Fibroblast of the aortic adventitia (primary cell): ENCODE measurements at regions not wholly inside any gene's neighbourhood (a gene's known extent, or its start where the extent isn't known, plus 50 kb on each side); places are given as distances from the start of the nearest gene placed in this dataset.
"Not testable (repeated sequence)": the region's sequence is repeated elsewhere in the genome, so short reads cannot be mapped to it uniquely, and the experiment has no call there.

Experiments used
- DNase-seq: peaks from one replicate; pipeline ENCODE4 v3.0.0-alpha.2; 2010; ENCODE audit warnings: low read depth
- H3K4me3 ChIP-seq: 2 replicates; pipeline ENCODE4 v1.5.1; 2011; ENCODE audit warnings: low read depth, mild to moderate bottlenecking, control low read depth, low read length, moderate library complexity
- TF ChIP-seq, protein P1 (sequence below): IDR thresholded peaks from 2 replicates; pipeline ENCODE4 v1.5.1; 2011; ENCODE audit warnings: mild to moderate bottlenecking, low read length, control low read depth, inconsistent platforms; ENCODE audit not compliant: insufficient read depth

- TF ChIP-seq, protein P1, sequence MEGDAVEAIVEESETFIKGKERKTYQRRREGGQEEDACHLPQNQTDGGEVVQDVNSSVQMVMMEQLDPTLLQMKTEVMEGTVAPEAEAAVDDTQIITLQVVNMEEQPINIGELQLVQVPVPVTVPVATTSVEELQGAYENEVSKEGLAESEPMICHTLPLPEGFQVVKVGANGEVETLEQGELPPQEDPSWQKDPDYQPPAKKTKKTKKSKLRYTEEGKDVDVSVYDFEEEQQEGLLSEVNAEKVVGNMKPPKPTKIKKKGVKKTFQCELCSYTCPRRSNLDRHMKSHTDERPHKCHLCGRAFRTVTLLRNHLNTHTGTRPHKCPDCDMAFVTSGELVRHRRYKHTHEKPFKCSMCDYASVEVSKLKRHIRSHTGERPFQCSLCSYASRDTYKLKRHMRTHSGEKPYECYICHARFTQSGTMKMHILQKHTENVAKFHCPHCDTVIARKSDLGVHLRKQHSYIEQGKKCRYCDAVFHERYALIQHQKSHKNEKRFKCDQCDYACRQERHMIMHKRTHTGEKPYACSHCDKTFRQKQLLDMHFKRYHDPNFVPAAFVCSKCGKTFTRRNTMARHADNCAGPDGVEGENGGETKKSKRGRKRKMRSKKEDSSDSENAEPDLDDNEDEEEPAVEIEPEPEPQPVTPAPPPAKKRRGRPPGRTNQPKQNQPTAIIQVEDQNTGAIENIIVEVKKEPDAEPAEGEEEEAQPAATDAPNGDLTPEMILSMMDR: no peak
- DNase-seq: no peak
Measured at GRCh38 chr5:99355881-99356280, 427.1 kb upstream of the CHD1 start.

DNA sequence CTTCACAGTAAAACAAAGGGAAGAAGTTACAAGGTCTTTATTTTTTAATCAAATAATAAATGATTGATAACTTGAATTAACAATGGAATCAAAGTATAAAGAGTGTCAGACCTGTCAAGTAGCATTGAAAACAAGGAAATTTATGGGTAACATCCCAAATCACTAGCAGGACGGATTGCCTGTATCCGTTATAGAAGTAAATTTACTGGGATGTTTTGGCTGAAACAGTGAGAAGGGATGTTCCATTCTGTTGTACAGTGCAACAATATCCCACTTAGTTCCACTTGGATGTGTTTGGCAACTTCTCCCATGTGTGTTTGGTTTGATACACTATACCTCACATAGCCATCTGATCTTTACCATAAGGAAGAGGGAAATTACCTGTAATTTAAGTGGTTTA is 421.0 kb upstream of the CHD1 start:
- no peak overlapping the region for H3K4me3 ChIP-seq
- no peak for DNase-seq
- TF ChIP-seq, protein P1: no peak

More at GRCh38 chr5:99355881-99356280, 427.1 kb upstream of the CHD1 start:
- H3K4me3 ChIP-seq: no peak overlapping the region

- TF ChIP-seq, protein P1: no peak
- no peak overlapping the region for H3K4me3 ChIP-seq
- no peak for DNase-seq
Measured at GRCh38 chr5:99348597-99348996, 419.8 kb upstream of the CHD1 start.

DNA sequence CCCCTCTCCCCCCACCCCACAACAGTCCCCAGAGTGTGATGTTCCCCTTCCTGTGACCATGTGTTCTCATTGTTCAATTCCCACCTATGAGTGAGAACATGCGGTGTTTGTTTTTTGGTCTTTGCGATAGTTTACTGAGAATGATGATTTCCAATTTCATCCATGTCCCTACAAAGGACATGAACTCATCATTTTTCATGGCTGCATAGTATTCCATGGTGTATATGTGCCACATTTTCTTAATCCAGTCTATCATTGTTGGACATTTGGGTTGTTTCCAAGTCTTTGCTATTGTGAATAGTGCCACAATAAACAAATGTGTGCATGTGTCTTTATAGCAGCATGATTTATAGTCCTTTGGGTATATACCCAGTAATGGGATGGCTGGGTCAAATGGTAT is 411.0 kb upstream of the CHD1 start:
- not testable (repeated sequence) for H3K4me3 ChIP-seq, DNase-seq

DNA sequence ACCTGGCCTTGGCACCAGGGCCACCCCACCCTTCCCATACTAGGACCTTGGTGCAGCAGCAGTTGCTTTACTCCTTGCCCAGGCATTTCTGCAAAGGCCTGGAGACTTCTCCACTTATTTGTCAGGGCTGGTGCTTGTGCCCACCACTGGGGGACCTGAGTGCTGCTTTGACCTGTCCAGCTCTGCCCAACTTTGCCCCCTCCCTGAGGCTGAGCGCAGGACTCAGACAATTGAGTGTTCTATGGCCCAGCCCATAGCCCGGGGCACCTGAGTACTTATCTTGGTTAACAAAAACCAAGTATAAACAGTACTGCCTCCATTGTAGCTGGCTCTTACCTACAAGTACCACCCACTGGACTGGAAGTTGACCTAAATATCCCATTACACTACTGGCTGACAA is 406.1 kb upstream of the CHD1 start:
- no peak for DNase-seq
- TF ChIP-seq, protein P1: no peak
- no peak overlapping the region for H3K4me3 ChIP-seq

DNA sequence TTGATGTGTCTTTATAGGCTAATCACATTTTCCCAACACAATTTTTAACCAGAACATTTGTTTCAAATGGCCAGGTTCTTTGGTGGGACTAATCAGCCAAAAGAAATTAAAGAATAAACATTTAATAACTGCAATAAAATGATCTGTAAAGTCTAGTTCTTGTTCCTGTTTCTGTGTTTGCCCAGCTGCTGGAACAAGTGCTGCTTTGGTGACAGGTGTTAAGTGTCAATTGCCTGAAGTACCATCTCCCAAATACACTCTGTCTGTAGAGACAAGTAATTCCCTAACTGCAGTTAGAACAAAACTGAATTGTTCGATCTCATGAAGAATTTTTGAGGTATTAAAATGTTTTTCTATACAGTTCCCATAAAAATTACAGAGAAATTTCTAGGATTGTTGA is 402.3 kb upstream of the CHD1 start:
- TF ChIP-seq, protein P1: no peak
- no peak overlapping the region for H3K4me3 ChIP-seq
- no peak for DNase-seq

- TF ChIP-seq, protein P1: no peak
- no peak overlapping the region for H3K4me3 ChIP-seq
- DNase-seq: no peak
Measured at GRCh38 chr5:99320436-99320835, 391.6 kb upstream of the CHD1 start.
